ENCODE measurements at regions not wholly inside any gene's neighbourhood (a gene's known extent, or its start where the extent isn't known, plus 50 kb on each side); places are given as distances from the start of the nearest gene placed in this dataset.

DNA sequence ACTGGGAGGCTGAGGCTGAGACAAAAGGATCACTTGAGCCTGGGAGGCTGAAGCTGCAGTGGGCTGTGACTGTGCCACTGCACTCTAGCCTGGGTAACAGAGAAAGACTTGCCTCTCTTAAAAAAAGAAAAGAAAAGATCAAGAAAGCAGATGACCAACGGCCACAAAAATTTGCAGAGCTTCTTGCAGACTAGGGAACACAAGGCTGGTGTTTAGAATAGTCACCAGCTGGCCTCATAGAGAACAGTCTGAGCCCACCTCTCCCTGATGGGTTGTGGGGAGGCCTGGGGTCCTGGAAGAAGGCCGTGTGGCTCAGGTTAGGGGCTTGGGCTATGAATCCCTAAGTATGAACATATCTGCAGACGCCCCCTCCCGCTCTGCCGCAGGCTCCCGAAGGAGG lies 73.7 kb upstream of the MED9 start:
- H3K27ac ChIP-seq: no peak overlapping the region

GRCh38 chr17:17403899-17404576 lies 72.8 kb upstream of the MED9 start:
- no peak overlapping the region for H3K27ac ChIP-seq
- TF ChIP-seq ZFX (IDR thresholded peaks at IDR 0.05) (no peak), CTCF (conservative IDR thresholded peaks at IDR 0.05) (no peak)

More for the DNA sequence above, 73.7 kb upstream of the MED9 start:
- TF ChIP-seq ZFX (IDR thresholded peaks at IDR 0.05) (no peak), CTCF (conservative IDR thresholded peaks at IDR 0.05) (no peak)

DNA sequence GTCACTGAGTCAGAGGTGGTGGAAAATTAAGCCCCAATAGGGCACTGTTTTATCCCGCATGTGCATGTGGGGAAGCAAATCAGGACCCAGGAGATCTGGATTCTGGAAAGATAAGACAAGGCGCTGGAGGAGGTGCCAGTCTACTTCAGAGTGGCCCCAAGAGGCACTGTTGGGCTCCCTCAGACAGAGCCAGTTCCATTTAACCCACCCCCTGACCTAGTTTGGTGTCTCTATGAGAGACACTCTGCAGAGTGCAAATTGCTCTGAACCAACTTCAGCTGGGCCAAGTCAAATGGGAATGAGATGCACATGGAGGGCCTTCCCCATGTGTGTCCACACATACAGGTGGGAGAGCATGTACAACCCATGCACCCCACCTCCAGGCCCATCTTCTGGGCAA lies 71.1 kb upstream of the MED9 start:
- TF ChIP-seq CTCF (conservative IDR thresholded peaks at IDR 0.05) (no peak), ZFX (IDR thresholded peaks at IDR 0.05) (no peak)
- H3K27ac ChIP-seq: peak overlapping the region; percentile 32

- no peak for TF ChIP-seq ZFX (IDR thresholded peaks at IDR 0.05)
- no peak for TF ChIP-seq CTCF (conservative IDR thresholded peaks at IDR 0.05)
- H3K27ac ChIP-seq: peak overlapping the region; percentile 32
Measured at GRCh38 chr17:17406225-17406624, 70.6 kb upstream of the MED9 start.

- TF ChIP-seq CTCF (conservative IDR thresholded peaks at IDR 0.05): no peak
- TF ChIP-seq ZFX (IDR thresholded peaks at IDR 0.05): no peak
- H3K27ac ChIP-seq: no peak overlapping the region
Measured at GRCh38 chr17:17408236-17408794, 68.5 kb upstream of the MED9 start.

DNA sequence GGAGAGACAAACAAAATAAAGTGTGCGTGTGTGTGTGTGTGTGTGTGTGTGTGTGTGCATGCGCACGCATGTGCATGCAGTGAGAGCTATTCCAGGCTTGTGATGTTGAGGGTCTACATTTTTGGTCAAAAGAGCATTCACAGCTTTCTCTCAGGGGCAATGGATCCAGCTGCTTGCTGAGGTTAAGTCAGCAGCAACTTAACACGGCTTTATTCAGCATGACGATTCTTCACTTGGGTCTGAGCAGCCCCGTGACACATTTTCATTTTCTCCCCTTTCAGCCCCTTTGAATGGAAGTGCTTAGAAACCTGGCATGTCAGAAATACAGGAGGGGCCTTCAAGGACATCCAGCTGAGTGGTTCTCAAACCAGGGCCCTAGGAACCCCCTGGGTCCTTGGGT lies 66.4 kb upstream of the MED9 start:
- H3K27ac ChIP-seq: no peak overlapping the region
- TF ChIP-seq ZFX (IDR thresholded peaks at IDR 0.05): no peak
- no peak for TF ChIP-seq CTCF (conservative IDR thresholded peaks at IDR 0.05)

- H3K27ac ChIP-seq: no peak overlapping the region
- TF ChIP-seq CTCF (conservative IDR thresholded peaks at IDR 0.05) (no peak), ZFX (IDR thresholded peaks at IDR 0.05) (no peak)
Measured at GRCh38 chr17:17411692-17412091, 65.1 kb upstream of the MED9 start.
